ENCODE measurements at regions not wholly inside any gene's neighbourhood (a gene's known extent, or its start where the extent isn't known, plus 50 kb on each side); places are given as distances from the start of the nearest gene placed in this dataset.

GRCh38 chr17:73958453-73958852 is 245.0 kb upstream of the RPL38 start:
- DNase-seq (ENCODE audit: extremely low spot score) = no peak
- no peak for TF ChIP-seq LEF1 (IDR thresholded peaks at IDR 0.05; ENCODE audit: borderline replicate concordance)
- CTCF ChIA-PET = interaction anchor here (0.8 kb wide), 1 partner anchor 63 kb away, joined by 3 read pairs; no protein-coding TSS in a partner anchor
- POLR2A ChIA-PET = no interaction called here

- no peak for TF ChIP-seq SP1 (IDR thresholded peaks at IDR 0.05)
- no peak for TF ChIP-seq TARDBP (IDR thresholded peaks at IDR 0.05)
- TF ChIP-seq ARNT (IDR thresholded peaks at IDR 0.05) = no peak
- TF ChIP-seq LEF1 (IDR thresholded peaks at IDR 0.05; ENCODE audit: borderline replicate concordance) = no peak
- TF ChIP-seq SUZ12 (IDR thresholded peaks at IDR 0.05) = no peak
- no peak for TF ChIP-seq HDGF (IDR thresholded peaks at IDR 0.05; ENCODE audit: borderline replicate concordance)
- TF ChIP-seq FOXA1 (IDR thresholded peaks at IDR 0.05) = no peak
- TF ChIP-seq L3MBTL2 (conservative IDR thresholded peaks at IDR 0.05) = no peak
- TF ChIP-seq FOXM1 (IDR thresholded peaks at IDR 0.05; ENCODE audit: borderline replicate concordance) = no peak
- TF ChIP-seq ELF4 (IDR thresholded peaks at IDR 0.05) = no peak
- TF ChIP-seq FOXK2 (IDR thresholded peaks at IDR 0.05) = no peak
- no peak for TF ChIP-seq NFRKB (IDR thresholded peaks at IDR 0.05)
- no peak for TF ChIP-seq PKNOX1 (IDR thresholded peaks at IDR 0.05)
- no peak for TF ChIP-seq BHLHE40 (IDR thresholded peaks at IDR 0.05; ENCODE audit: borderline replicate concordance)
- no peak for TF ChIP-seq ZNF384 (IDR thresholded peaks at IDR 0.05)
- TF ChIP-seq CTBP1 (IDR thresholded peaks at IDR 0.05; ENCODE audit: borderline replicate concordance) = no peak
- CTCF ChIA-PET = no interaction called here
- no peak for DNase-seq (ENCODE audit: extremely low spot score)
- POLR2A ChIA-PET = no interaction called here
Measured at GRCh38 chr17:73960469-73960868, 243.0 kb upstream of the RPL38 start.

GRCh38 chr17:73962308-73962707 is 241.2 kb upstream of the RPL38 start:
- TF ChIP-seq SP1 (IDR thresholded peaks at IDR 0.05) (no peak), CTBP1 (IDR thresholded peaks at IDR 0.05; ENCODE audit: borderline replicate concordance) (no peak), FOXA1 (IDR thresholded peaks at IDR 0.05) (no peak)
- POLR2A ChIA-PET = no interaction called here
- CTCF ChIA-PET = interaction anchor here (0.6 kb wide), 1 partner anchor 536 kb away, joined by 3 read pairs; no protein-coding TSS in a partner anchor
- no peak for DNase-seq (ENCODE audit: extremely low spot score)

GRCh38 chr17:73968680-73969079 is 234.8 kb upstream of the RPL38 start:
- CTCF ChIA-PET = no interaction called here

GRCh38 chr17:73969956-73970355 is 233.5 kb upstream of the RPL38 start:
- ChIA-PET CTCF (no interaction called here), POLR2A (no interaction called here)
- DNase-seq (ENCODE audit: extremely low spot score) = no peak
- TF ChIP-seq TARDBP (IDR thresholded peaks at IDR 0.05) = no peak

More at GRCh38 chr17:73968680-73969079, 234.8 kb upstream of the RPL38 start:
- no peak for TF ChIP-seq FOXK2 (IDR thresholded peaks at IDR 0.05)
- DNase-seq (ENCODE audit: extremely low spot score) = no peak
- POLR2A ChIA-PET = no interaction called here

GRCh38 chr17:73971127-73971526 is 232.4 kb upstream of the RPL38 start:
- no peak for DNase-seq (ENCODE audit: extremely low spot score)
- no peak for TF ChIP-seq FOXM1 (IDR thresholded peaks at IDR 0.05; ENCODE audit: borderline replicate concordance)
- POLR2A ChIA-PET = no interaction called here
- CTCF ChIA-PET = interaction anchor here (0.5 kb wide), 1 partner anchor 26 kb away, joined by 7 read pairs; no protein-coding TSS in a partner anchor

- no peak for DNase-seq (ENCODE audit: extremely low spot score)
- POLR2A ChIA-PET = no interaction called here
- CTCF ChIA-PET = no interaction called here
- TF ChIP-seq FOXK2 (IDR thresholded peaks at IDR 0.05) = no peak
- TF ChIP-seq SP1 (IDR thresholded peaks at IDR 0.05) = no peak
- TF ChIP-seq ELF4 (IDR thresholded peaks at IDR 0.05) = no peak
- no peak for TF ChIP-seq NFRKB (IDR thresholded peaks at IDR 0.05)
- no peak for TF ChIP-seq SUZ12 (IDR thresholded peaks at IDR 0.05)
- TF ChIP-seq ARNT (IDR thresholded peaks at IDR 0.05) = no peak
- TF ChIP-seq BHLHE40 (IDR thresholded peaks at IDR 0.05; ENCODE audit: borderline replicate concordance) = no peak
- no peak for TF ChIP-seq FOXM1 (IDR thresholded peaks at IDR 0.05; ENCODE audit: borderline replicate concordance)
- TF ChIP-seq TARDBP (IDR thresholded peaks at IDR 0.05) = no peak
- no peak for TF ChIP-seq L3MBTL2 (conservative IDR thresholded peaks at IDR 0.05)
- TF ChIP-seq PKNOX1 (IDR thresholded peaks at IDR 0.05) = no peak
- no peak for TF ChIP-seq HDGF (IDR thresholded peaks at IDR 0.05; ENCODE audit: borderline replicate concordance)
- no peak for TF ChIP-seq CTBP1 (IDR thresholded peaks at IDR 0.05; ENCODE audit: borderline replicate concordance)
- TF ChIP-seq FOXA1 (IDR thresholded peaks at IDR 0.05) = no peak
- no peak for TF ChIP-seq LEF1 (IDR thresholded peaks at IDR 0.05; ENCODE audit: borderline replicate concordance)
- no peak for TF ChIP-seq ZNF384 (IDR thresholded peaks at IDR 0.05)
Measured at GRCh38 chr17:73972056-73972455, 231.4 kb upstream of the RPL38 start.

GRCh38 chr17:73972901-73973300 is 230.6 kb upstream of the RPL38 start:
- CTCF ChIA-PET = no interaction called here

More at GRCh38 chr17:73972901-73973300, 230.6 kb upstream of the RPL38 start:
- POLR2A ChIA-PET = no interaction called here
- no peak for TF ChIP-seq PKNOX1 (IDR thresholded peaks at IDR 0.05)
- no peak for TF ChIP-seq BHLHE40 (IDR thresholded peaks at IDR 0.05; ENCODE audit: borderline replicate concordance)
- TF ChIP-seq ARNT (IDR thresholded peaks at IDR 0.05) = no peak
- no peak for TF ChIP-seq SUZ12 (IDR thresholded peaks at IDR 0.05)
- no peak for TF ChIP-seq ZNF384 (IDR thresholded peaks at IDR 0.05)
- TF ChIP-seq LEF1 (IDR thresholded peaks at IDR 0.05; ENCODE audit: borderline replicate concordance) = no peak
- no peak for TF ChIP-seq FOXM1 (IDR thresholded peaks at IDR 0.05; ENCODE audit: borderline replicate concordance)
- TF ChIP-seq TARDBP (IDR thresholded peaks at IDR 0.05) = no peak
- no peak for TF ChIP-seq FOXA1 (IDR thresholded peaks at IDR 0.05)
- TF ChIP-seq ELF4 (IDR thresholded peaks at IDR 0.05) = no peak
- DNase-seq (ENCODE audit: extremely low spot score) = no peak

Data from HEK293T (cell line).